CD14-positive monocyte (primary cell): ENCODE measurements at regions not wholly inside any gene's neighbourhood (a gene's known extent, or its start where the extent isn't known, plus 50 kb on each side); places are given as distances from the start of the nearest gene placed in this dataset.

Source experiments
- DNase-seq, 3 donors: peaks; one replicate each; pipeline ENCODE4 v3.0.0-alpha.2; 2011 to 2022
- H2AFZ ChIP-seq: 2 replicates; pipeline ENCODE4 v1.6.0; 2012; ENCODE audit warnings: mild to moderate bottlenecking, low read depth, low read length, inconsistent platforms; ENCODE audit not compliant: insufficient read depth, poor library complexity, severe bottlenecking
- H3K27ac ChIP-seq, 2 donors: 1 replicate in 1 of 2; 2 replicates in 1 of 2; pipeline ENCODE4 v1.5.1; 2012 to 2013; ENCODE audit warnings: low read length in 2 of 2, control low read depth in 1 of 2, inconsistent platforms in 1 of 2, low read depth in 1 of 2, mild to moderate bottlenecking in 1 of 2
- H3K27me3 ChIP-seq, 2 donors: one replicate each; pipeline versions ENCODE4 v1.6.0 to v1.6.1; 2011 to 2013; ENCODE audit warnings: low read length in 2 of 2; ENCODE audit not compliant: control insufficient read depth in 2 of 2, insufficient read depth in 2 of 2
- H3K36me3 ChIP-seq, 2 donors: replicated peaks in 1 of 2; 1 replicate in 1 of 2; 2 replicates in 1 of 2; pipeline versions ENCODE4 v1.5.1 to v1.6.1; 2012 to 2013; ENCODE audit warnings: low read length in 2 of 2, control low read depth in 1 of 2, inconsistent platforms in 1 of 2, mild to moderate bottlenecking in 1 of 2; ENCODE audit not compliant: insufficient read depth in 2 of 2, control insufficient read depth in 1 of 2
- H3K4me1 ChIP-seq, 2 donors: 1 replicate in 1 of 2; 2 replicates in 1 of 2; pipeline versions ENCODE4 v1.5.1 to v1.6.1; 2012 to 2013; ENCODE audit warnings: low read length in 2 of 2, control low read depth in 1 of 2, inconsistent platforms in 1 of 2, mild to moderate bottlenecking in 1 of 2, moderate library complexity in 1 of 2; ENCODE audit not compliant: insufficient read depth in 2 of 2, control insufficient read depth in 1 of 2
- H3K4me2 ChIP-seq: replicated peaks from 2 replicates; pipeline ENCODE3; 2012; ENCODE audit warnings: low read length, moderate library complexity, mild to moderate bottlenecking; ENCODE audit not compliant: poor library complexity, severe bottlenecking; ENCODE audit errors: extremely low read depth
- H3K4me3 ChIP-seq, 3 experiments: fragments of 200-600 bp in 1 of 3; sonication (generic) in 1 of 3; replicated peaks in 1 of 3; 1 replicate in 2 of 3; 2 replicates in 1 of 3; pipeline ENCODE4 v1.5.1; 2011 to 2013; ENCODE audit warnings: low read length in 3 of 3, mild to moderate bottlenecking in 3 of 3, control low read depth in 2 of 3, low read depth in 2 of 3, inconsistent platforms in 1 of 3, moderate library complexity in 1 of 3
- H3K79me2 ChIP-seq: 2 replicates; pipeline ENCODE4 v1.6.0; 2012; ENCODE audit warnings: mild to moderate bottlenecking, control low read depth, inconsistent platforms, low read length, moderate library complexity; ENCODE audit not compliant: insufficient read depth
- H3K9ac ChIP-seq: 2 replicates; pipeline ENCODE4 v1.6.0; 2017; ENCODE audit warnings: low read length, mild to moderate bottlenecking; ENCODE audit not compliant: insufficient read depth, poor library complexity, severe bottlenecking
- H3K9me3 ChIP-seq, 2 donors: replicated peaks in 1 of 2; 1 replicate in 1 of 2; 2 replicates in 1 of 2; pipeline versions ENCODE4 v1.5.1 to v1.6.1; 2012 to 2013; ENCODE audit warnings: low read length in 2 of 2, control low read depth in 1 of 2; ENCODE audit not compliant: control insufficient read depth in 1 of 2, insufficient read depth in 1 of 2
- H4K20me1 ChIP-seq: 2 replicates; pipeline ENCODE4 v1.6.0; 2012; ENCODE audit warnings: mild to moderate bottlenecking, low read length, control low read depth, moderate library complexity; ENCODE audit not compliant: insufficient read depth
- H3K27ac Mint-ChIP-seq, 7 donors: one replicate each; pipeline ENCODE4 v1.8.0; 2020; ENCODE audit warnings: mild to moderate bottlenecking in 7 of 7, mixed read lengths in 7 of 7, moderate library complexity in 6 of 7, inconsistent platforms in 2 of 7
- H3K27me3 Mint-ChIP-seq, 3 donors: one replicate each; pipeline ENCODE4 v1.8.0; 2021 to 2022; ENCODE audit warnings: low read depth in 3 of 3, mild to moderate bottlenecking in 3 of 3, mixed read lengths in 3 of 3, moderate library complexity in 3 of 3, inconsistent platforms in 1 of 3
- H3K36me3 Mint-ChIP-seq, 2 donors: one replicate each; pipeline ENCODE4 v1.8.0; 2020; ENCODE audit warnings: mixed read lengths in 2 of 2, inconsistent platforms in 1 of 2, mild to moderate bottlenecking in 1 of 2
- H3K4me1 Mint-ChIP-seq: one replicate; pipeline ENCODE4 v1.8.0; 2020; ENCODE audit warnings: mild to moderate bottlenecking, mixed read lengths
- H3K4me3 Mint-ChIP-seq, 2 donors: one replicate each; pipeline ENCODE4 v1.8.0; 2020; ENCODE audit warnings: mild to moderate bottlenecking in 2 of 2, mixed read lengths in 2 of 2, moderate library complexity in 1 of 2
- H3K9me3 Mint-ChIP-seq, 7 donors: one replicate each; pipeline ENCODE4 v1.8.0; 2020 to 2022; ENCODE audit warnings: mixed read lengths in 7 of 7, mild to moderate bottlenecking in 6 of 7, moderate library complexity in 6 of 7, inconsistent platforms in 2 of 7
- CTCF ChIP-seq: fragments of 200-600 bp; IDR thresholded peaks from one replicate; pipeline ENCODE4 v1.8.0; 2022; ENCODE audit warnings: antibody characterized with exemption, mild to moderate bottlenecking
- WGBS: methylation state at CpG from one replicate; pipeline ENCODE4 v1.1.5; 2013; ENCODE audit warnings: missing lambda C conversion rate; ENCODE audit not compliant: insufficient coverage; 5-methylcytosine and 5-hydroxymethylcytosine counted together
- intact Hi-C, 2 donors: fragments of 100-400 bp; cut with micrococcal nuclease; formaldehyde crosslinking; loops; one replicate each; pipeline versions ENCODE4 v1.15.0 to v1.15.1; 2023

GRCh38 chr10:60479305-60480020 is 89.8 kb upstream of the ANK3 start:
- no peak overlapping the region for H3K4me2 ChIP-seq
- H3K27ac ChIP-seq = no peak overlapping the region
- H4K20me1 ChIP-seq = no peaks in the 10 kb centered on the region
- Mint-ChIP-seq H3K27ac (no peak overlapping the region), H3K27me3 (peaks cover 0 to 4% (median 0%) of the 10 kb centered on the region in 3 donors), H3K36me3 (no peaks in the 10 kb centered on the region), H3K4me3 (no peak overlapping the region), H3K4me1 (no peaks in the 10 kb centered on the region), H3K9me3 (no peaks in the 10 kb centered on the region)
- TF ChIP-seq CTCF = no peak
- 90% methylated on average over 3 of the region's 4 CpGs for WGBS
- no peak overlapping the region for H3K9ac ChIP-seq
- no peaks in the 10 kb centered on the region for H3K36me3 ChIP-seq
- no peaks in the 10 kb centered on the region for H3K79me2 ChIP-seq
- H3K4me1 ChIP-seq = no peaks in the 10 kb centered on the region
- H3K27me3 ChIP-seq = no peaks in the 10 kb centered on the region
- no peak overlapping the region for H3K4me3 ChIP-seq
- H3K9me3 ChIP-seq = no peaks in the 10 kb centered on the region
- no peak overlapping the region for H2AFZ ChIP-seq
- intact Hi-C loops = no loop called here
- DNase-seq = no peak

DNA sequence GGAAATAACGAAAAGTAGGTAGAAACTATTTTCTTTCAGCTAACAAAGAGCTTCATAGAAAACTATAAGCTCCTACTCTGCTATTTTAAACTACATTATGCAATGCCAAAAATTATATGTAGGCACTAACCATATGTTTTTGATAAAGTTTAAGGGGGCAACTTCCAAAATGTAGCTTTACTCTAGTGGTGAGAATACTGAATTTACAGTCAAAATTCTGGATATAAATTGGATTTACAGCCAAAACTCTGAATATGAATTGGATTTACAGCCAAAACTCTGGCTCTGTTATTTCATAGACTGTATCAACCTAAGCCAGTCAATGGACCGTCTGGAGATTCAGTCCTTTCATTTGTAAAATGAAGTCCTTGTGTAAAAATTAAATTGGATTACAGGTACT is 86.8 kb upstream of the ANK3 start:
- no peaks in the 10 kb centered on the region for H3K9me3 ChIP-seq
- H3K27ac ChIP-seq = no peak overlapping the region
- no peak for TF ChIP-seq CTCF
- H3K4me1 ChIP-seq = no peaks in the 10 kb centered on the region
- no peak overlapping the region for H3K9ac ChIP-seq
- H3K27ac Mint-ChIP-seq = no peak overlapping the region
- H3K4me2 ChIP-seq = no peak overlapping the region
- no peaks in the 10 kb centered on the region for H3K27me3 Mint-ChIP-seq
- no peaks in the 10 kb centered on the region for H3K27me3 ChIP-seq
- no peak for DNase-seq
- no peak overlapping the region for H2AFZ ChIP-seq
- H3K4me3 Mint-ChIP-seq = no peak overlapping the region
- H3K4me3 ChIP-seq = no peak overlapping the region
- H3K9me3 Mint-ChIP-seq = no peaks in the 10 kb centered on the region
- no peaks in the 10 kb centered on the region for H4K20me1 ChIP-seq
- H3K36me3 Mint-ChIP-seq = no peaks in the 10 kb centered on the region
- intact Hi-C loops = no loop called here
- H3K36me3 ChIP-seq = no peaks in the 10 kb centered on the region
- WGBS = no CpG with 5 or more reads among the region's 2 CpGs
- no peaks in the 10 kb centered on the region for H3K4me1 Mint-ChIP-seq
- no peaks in the 10 kb centered on the region for H3K79me2 ChIP-seq
